H1 (cell line): ENCODE measurements at regions not wholly inside any gene's neighbourhood (a gene's known extent, or its start where the extent isn't known, plus 50 kb on each side); places are given as distances from the start of the nearest gene placed in this dataset.

Experiments used
- BACH1 ChIP-seq: IDR thresholded peaks from 2 replicates; pipeline ENCODE4 v1.6.1; 2012; ENCODE audit warnings: low read length, improper control_type of control experiment
- CEBPB ChIP-seq: IDR thresholded peaks from 2 replicates; pipeline ENCODE4 v1.6.1; 2012; ENCODE audit warnings: low read depth, low read length
- GABPA ChIP-seq: IDR thresholded peaks from 2 replicates; pipeline ENCODE4 v1.6.1; 2011; ENCODE audit warnings: mild to moderate bottlenecking, low read length, moderate library complexity, borderline replicate concordance; ENCODE audit not compliant: insufficient read depth
- PHF8 ChIP-seq: fragments of 200-600 bp; sonication (generic); conservative IDR thresholded peaks from 2 replicates; pipeline ENCODE4 v1.7.1; 2012; ENCODE audit warnings: low read depth, mild to moderate bottlenecking, inconsistent platforms, low read length, moderate library complexity
- RAD21 ChIP-seq, 2 experiments: IDR thresholded peaks in 1 of 2; conservative IDR thresholded peaks in 1 of 2; 2 replicates each; pipeline ENCODE4 v1.6.1; 2011; ENCODE audit warnings: low read depth in 2 of 2, low read length in 2 of 2, improper control_type of control experiment in 1 of 2, inconsistent platforms in 1 of 2, mild to moderate bottlenecking in 1 of 2, moderate library complexity in 1 of 2

DNA sequence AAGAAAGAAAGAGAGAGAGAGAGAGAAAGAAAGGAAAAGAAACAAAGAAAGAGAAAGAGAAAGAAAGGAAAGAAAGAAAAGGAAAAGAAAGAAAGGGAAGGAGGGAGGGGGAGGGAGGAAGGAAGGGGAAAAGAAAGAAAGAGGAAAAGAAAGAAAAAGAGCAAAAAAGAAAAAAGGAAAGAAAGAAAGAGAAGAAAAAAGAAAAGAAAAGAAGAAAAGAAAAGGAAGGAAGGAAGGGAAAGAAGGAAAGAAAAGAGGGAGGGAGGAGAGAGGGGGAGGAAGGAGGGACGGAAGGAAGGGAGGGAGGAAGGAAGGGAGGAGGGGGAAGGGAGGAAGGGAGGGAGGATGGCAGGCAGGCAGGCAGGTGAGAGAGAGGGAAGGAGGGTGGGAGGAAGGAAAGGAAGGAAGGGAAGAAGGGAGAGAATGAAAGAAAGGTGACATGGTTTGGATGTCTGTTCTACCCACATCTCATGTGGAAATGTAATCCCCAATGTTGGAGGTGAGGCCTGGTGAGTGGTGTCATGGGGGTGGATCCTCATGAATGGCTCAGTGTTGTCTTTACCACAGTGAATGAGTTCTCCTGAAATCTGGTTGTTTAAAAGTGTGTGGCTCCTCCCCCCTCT lies 83.0 kb upstream of the DCLK2 start (continued):
- no peak for TF ChIP-seq BACH1
- TF ChIP-seq GABPA = no peak
- TF ChIP-seq CEBPB = no peak
- no peak for TF ChIP-seq RAD21 (IDR thresholded peaks at IDR 0.05 in 1 of 2, conservative IDR thresholded peaks at IDR 0.05 in 1 of 2; ENCODE audit: low read depth in 2 of 2, low read length in 2 of 2)
- TF ChIP-seq PHF8 = no peak
